Fibroblast of the aortic adventitia (primary cell): ENCODE measurements at regions not wholly inside any gene's neighbourhood (a gene's known extent, or its start where the extent isn't known, plus 50 kb on each side); places are given as distances from the start of the nearest gene placed in this dataset.

Source experiments
- DNase-seq: peaks from one replicate; pipeline ENCODE4 v3.0.0-alpha.2; 2010; ENCODE audit warnings: low read depth
- H3K4me3 ChIP-seq: 2 replicates; pipeline ENCODE4 v1.5.1; 2011; ENCODE audit warnings: low read depth, mild to moderate bottlenecking, control low read depth, low read length, moderate library complexity
- TF ChIP-seq, protein P1 (sequence below): IDR thresholded peaks from 2 replicates; pipeline ENCODE4 v1.5.1; 2011; ENCODE audit warnings: mild to moderate bottlenecking, low read length, control low read depth, inconsistent platforms; ENCODE audit not compliant: insufficient read depth

DNA sequence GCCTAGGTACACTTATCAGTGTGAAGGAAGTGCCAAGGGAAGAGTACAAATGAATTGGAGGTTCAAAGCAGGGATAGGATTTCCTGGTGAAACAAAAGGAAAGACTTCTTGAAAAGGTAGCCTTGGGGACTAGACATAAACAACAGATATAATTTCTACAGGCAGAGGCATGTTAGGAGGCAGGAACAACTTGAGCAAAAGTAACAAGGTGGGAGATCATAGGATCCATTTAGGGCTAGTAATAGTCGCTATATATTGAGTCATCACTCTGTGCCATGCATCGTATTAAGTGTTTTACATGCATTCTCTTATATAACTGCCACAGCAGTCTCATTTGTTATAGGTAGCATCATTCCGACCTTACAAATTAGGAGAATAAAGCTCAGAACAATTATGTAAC lies 98.3 kb upstream of the EOLA2 start:
- TF ChIP-seq, protein P1, sequence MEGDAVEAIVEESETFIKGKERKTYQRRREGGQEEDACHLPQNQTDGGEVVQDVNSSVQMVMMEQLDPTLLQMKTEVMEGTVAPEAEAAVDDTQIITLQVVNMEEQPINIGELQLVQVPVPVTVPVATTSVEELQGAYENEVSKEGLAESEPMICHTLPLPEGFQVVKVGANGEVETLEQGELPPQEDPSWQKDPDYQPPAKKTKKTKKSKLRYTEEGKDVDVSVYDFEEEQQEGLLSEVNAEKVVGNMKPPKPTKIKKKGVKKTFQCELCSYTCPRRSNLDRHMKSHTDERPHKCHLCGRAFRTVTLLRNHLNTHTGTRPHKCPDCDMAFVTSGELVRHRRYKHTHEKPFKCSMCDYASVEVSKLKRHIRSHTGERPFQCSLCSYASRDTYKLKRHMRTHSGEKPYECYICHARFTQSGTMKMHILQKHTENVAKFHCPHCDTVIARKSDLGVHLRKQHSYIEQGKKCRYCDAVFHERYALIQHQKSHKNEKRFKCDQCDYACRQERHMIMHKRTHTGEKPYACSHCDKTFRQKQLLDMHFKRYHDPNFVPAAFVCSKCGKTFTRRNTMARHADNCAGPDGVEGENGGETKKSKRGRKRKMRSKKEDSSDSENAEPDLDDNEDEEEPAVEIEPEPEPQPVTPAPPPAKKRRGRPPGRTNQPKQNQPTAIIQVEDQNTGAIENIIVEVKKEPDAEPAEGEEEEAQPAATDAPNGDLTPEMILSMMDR, result no peak
- H3K4me3 ChIP-seq, result no peak overlapping the region
- DNase-seq, result no peak

DNA sequence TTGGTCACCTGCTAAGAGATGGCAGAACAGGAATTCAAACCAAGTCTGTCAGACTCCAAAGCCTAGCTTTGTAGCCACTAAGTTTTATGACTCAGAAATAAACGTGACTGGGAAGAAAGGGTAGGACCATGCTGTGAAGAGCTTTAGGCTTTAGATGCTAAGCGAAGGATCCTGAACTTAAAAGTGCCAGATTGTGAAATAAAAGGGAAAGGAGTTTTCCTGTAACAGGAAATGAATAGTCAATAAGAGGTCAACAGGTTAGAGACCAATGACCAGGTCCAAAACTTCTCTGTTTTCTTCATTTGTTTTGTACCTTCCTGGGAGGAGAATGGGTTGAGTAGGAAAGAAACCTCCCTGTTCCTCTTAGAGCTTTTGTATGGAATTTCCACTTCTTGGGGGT lies 98.8 kb upstream of the EOLA2 start:
- DNase-seq, result no peak
- no peak overlapping the region for H3K4me3 ChIP-seq
- TF ChIP-seq, protein P1, result no peak

- DNase-seq, result no peak
- TF ChIP-seq, protein P1, result no peak
- no peak overlapping the region for H3K4me3 ChIP-seq
Measured at GRCh38 chrX:150038315-150038714, 100.0 kb upstream of the EOLA2 start.

DNA sequence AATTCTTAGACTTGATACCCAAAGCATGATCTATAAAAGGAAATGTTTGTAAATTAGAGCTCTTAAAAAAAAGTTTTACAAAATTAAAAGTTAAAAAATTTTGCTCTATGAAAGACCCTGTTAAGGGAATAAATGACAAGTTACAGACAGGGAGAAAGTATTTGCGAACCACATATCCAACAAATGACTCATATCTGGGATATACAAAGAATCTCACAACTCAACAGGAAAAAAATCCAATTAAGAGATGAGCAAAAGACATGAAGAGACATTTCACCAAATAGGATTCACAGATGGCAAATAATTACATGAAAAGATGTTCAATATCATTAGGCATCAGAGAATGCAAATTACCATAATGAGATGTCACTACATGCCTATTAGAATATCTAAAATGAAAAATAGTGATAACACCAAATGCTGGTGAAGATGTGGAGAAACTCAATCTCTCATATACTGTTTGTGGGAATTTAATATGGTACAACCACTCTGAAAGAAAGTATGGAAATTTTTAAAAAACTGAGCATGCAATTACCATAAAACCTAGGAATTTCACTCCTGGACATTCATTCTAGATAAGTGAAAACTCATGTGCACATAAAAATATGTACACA lies 100.8 kb upstream of the EOLA2 start:
- TF ChIP-seq, protein P1, result no peak

DNA sequence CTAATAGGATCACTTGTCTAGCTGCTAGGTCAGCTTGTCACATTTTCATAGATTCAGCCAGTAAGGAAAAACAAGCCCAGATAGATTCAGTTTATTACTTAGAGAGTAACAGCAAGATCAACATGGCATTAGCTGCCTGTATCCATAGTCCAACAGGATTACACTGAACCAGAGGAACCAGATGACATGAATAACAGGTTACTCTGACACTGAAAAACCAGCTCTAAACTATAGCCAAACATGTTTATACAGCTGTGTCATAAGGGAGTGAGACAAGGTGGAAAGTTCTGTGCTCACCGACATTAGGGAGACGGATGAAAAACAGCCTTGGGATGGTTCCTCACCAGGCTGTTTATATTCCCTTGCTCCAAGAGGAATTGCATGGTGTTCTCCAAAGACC lies 102.9 kb upstream of the EOLA2 start:
- no peak for DNase-seq
- TF ChIP-seq, protein P1, result no peak

More for the DNA sequence above, 100.8 kb upstream of the EOLA2 start:
- DNase-seq, result no peak
- no peak overlapping the region for H3K4me3 ChIP-seq

DNA sequence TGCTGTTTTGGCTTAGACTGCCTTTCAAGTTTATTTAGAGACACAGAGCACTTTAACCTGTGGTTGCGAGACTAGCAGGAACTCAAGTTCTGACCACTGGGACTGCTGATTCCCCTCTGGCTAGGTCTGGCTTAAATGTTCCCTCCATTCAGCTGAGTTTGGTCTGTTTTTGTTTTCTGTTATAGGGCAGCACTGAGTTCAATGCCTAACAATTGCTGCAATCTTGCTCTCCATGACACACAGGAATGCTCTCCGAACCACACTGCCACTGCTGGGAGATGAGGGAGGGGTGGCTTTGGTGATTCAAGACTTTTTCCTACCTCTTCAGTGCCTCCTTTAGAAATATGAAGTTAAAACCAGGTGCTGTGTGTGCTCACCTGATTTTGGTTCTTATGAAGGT lies 106.3 kb upstream of the EOLA2 start:
- TF ChIP-seq, protein P1, result no peak
- no peak for DNase-seq
- H3K4me3 ChIP-seq, result no peak overlapping the region

More for the DNA sequence above, 102.9 kb upstream of the EOLA2 start:
- no peak overlapping the region for H3K4me3 ChIP-seq

DNA sequence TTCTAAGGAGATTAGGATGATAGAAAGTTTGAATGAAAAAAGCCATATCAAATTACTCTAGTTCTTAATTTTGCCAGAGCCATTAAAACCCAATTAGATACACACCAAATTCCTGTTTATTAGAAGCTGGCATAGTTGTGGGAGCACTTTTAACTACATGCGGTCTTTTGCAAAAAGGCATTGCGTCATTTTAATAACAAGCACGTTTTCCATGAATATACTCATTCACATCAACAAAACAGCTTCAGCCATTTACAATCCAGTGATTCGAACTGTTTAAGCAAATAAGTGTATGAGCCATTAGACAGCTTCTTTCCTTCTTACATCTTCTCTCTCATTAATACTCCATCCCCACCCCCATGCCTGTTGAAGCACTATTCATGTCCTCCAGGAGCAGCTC lies 109.5 kb upstream of the EOLA2 start:
- TF ChIP-seq, protein P1, result no peak
- H3K4me3 ChIP-seq, result no peak overlapping the region
- no peak for DNase-seq
